ENCODE measurements at regions not wholly inside any gene's neighbourhood (a gene's known extent, or its start where the extent isn't known, plus 50 kb on each side); places are given as distances from the start of the nearest gene placed in this dataset.
"Not testable (repeated sequence)": the region's sequence is repeated elsewhere in the genome, so short reads cannot be mapped to it uniquely, and the experiment has no call there.

DNA sequence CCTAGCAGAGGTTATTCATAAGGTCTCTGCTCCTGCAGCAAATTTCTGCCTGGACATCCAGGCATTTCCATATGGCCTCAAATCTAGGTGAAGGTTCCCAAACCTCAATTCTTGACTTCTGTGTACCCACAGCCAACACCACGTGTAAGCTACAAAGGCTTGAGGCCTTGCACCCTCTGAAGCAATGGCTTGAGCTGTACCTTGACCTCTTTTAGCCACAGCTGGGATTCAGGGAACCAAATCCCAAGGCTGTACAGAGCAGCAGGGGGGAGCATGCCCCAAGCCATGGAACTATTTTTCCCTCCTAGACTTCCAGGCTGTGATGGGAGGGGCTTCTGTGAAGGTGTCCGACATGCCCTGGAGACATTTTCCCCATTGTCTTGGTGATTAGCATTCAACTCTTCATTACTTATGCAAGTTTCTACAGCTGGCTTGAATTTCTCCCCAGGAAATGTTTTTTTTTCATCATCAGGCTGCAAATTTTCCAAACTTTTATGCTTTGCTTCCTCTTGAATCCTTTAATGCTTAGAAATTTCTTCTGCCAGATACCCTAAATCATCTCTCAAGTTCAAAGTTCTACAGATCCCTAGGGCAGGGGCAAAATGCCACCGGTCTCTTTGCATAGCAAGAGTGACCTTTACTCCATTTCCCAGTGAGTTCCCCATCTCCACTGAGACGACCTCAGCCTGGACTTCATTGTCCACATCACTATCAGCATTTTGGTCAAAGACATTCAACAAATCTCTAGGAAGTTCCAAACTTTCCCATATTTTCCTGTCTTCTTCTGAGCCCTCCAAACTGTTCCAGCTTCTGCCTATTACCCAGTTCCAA, 1148.9 kb downstream of the SORCS1 start:
- TF ChIP-seq POLR2A (IDR thresholded peaks at IDR 0.05), result not testable (repeated sequence)
- TF ChIP-seq, protein P1, sequence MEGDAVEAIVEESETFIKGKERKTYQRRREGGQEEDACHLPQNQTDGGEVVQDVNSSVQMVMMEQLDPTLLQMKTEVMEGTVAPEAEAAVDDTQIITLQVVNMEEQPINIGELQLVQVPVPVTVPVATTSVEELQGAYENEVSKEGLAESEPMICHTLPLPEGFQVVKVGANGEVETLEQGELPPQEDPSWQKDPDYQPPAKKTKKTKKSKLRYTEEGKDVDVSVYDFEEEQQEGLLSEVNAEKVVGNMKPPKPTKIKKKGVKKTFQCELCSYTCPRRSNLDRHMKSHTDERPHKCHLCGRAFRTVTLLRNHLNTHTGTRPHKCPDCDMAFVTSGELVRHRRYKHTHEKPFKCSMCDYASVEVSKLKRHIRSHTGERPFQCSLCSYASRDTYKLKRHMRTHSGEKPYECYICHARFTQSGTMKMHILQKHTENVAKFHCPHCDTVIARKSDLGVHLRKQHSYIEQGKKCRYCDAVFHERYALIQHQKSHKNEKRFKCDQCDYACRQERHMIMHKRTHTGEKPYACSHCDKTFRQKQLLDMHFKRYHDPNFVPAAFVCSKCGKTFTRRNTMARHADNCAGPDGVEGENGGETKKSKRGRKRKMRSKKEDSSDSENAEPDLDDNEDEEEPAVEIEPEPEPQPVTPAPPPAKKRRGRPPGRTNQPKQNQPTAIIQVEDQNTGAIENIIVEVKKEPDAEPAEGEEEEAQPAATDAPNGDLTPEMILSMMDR (IDR thresholded peaks at IDR 0.05), result not testable (repeated sequence)
